Astrocyte of the cerebellum (primary cell): ENCODE measurements at regions not wholly inside any gene's neighbourhood (a gene's known extent, or its start where the extent isn't known, plus 50 kb on each side); places are given as distances from the start of the nearest gene placed in this dataset.

Experiments used
- DNase-seq: peaks from one replicate; pipeline ENCODE4 v3.0.0-alpha.2; 2011; ENCODE audit warnings: low read depth
- H3K4me3 ChIP-seq: 2 replicates; pipeline ENCODE4 v1.5.1; 2011; ENCODE audit warnings: mild to moderate bottlenecking, low read depth, low read length, moderate library complexity
- CTCF ChIP-seq: IDR thresholded peaks from 2 replicates; pipeline ENCODE4 v1.5.1; 2012; ENCODE audit warnings: low read length, low read depth, moderate library complexity, mild to moderate bottlenecking; ENCODE audit errors: missing control alignments
- in situ Hi-C: cut with HindIII; loops from 2 replicates; pipeline ENCODE4 v1.10.0; 2017; ENCODE audit warnings: low sequenced_read_pairs

GRCh38 chr9:3161912-3162311 is 318.0 kb upstream of the PUM3 start:
- TF ChIP-seq CTCF = no peak
- in situ Hi-C loops = no loop called here
- DNase-seq = no peak

GRCh38 chr9:3157011-3157410 is 313.1 kb upstream of the PUM3 start:
- no peak for TF ChIP-seq CTCF
- H3K4me3 ChIP-seq = no peak overlapping the region
- in situ Hi-C loops = no loop called here
- DNase-seq = no peak

More at GRCh38 chr9:3161912-3162311, 318.0 kb upstream of the PUM3 start:
- no peak overlapping the region for H3K4me3 ChIP-seq

- no peak overlapping the region for H3K4me3 ChIP-seq
- no peak for DNase-seq
- TF ChIP-seq CTCF = no peak
- in situ Hi-C loops = no loop called here
These were observed 308.0 kb upstream of the PUM3 start for GRCh38 chr9:3151672-3152576.

- in situ Hi-C loops = no loop called here
- no peak for DNase-seq
- TF ChIP-seq CTCF = no peak
- no peak overlapping the region for H3K4me3 ChIP-seq
These were observed 306.2 kb upstream of the PUM3 start for GRCh38 chr9:3150074-3150473.

- H3K4me3 ChIP-seq = no peak overlapping the region
- TF ChIP-seq CTCF = no peak
- in situ Hi-C loops = no loop called here
- DNase-seq = no peak
These were observed 294.6 kb upstream of the PUM3 start for GRCh38 chr9:3138231-3139229.

GRCh38 chr9:3137347-3137695 is 293.4 kb upstream of the PUM3 start:
- in situ Hi-C loops = no loop called here

More at GRCh38 chr9:3137347-3137695, 293.4 kb upstream of the PUM3 start:
- DNase-seq = no peak
- no peak for TF ChIP-seq CTCF
- no peak overlapping the region for H3K4me3 ChIP-seq
